GM19438 (cell line): ENCODE measurements at regions not wholly inside any gene's neighbourhood (a gene's known extent, or its start where the extent isn't known, plus 50 kb on each side); places are given as distances from the start of the nearest gene placed in this dataset.

Source experiments
- ATAC-seq: cut with Tn5 transposase; IDR thresholded peaks from one replicate; pipeline ENCODE4 v1.9.1; 2021; ENCODE audit warnings: low read depth; ENCODE audit not compliant: unreplicated experiment

DNA sequence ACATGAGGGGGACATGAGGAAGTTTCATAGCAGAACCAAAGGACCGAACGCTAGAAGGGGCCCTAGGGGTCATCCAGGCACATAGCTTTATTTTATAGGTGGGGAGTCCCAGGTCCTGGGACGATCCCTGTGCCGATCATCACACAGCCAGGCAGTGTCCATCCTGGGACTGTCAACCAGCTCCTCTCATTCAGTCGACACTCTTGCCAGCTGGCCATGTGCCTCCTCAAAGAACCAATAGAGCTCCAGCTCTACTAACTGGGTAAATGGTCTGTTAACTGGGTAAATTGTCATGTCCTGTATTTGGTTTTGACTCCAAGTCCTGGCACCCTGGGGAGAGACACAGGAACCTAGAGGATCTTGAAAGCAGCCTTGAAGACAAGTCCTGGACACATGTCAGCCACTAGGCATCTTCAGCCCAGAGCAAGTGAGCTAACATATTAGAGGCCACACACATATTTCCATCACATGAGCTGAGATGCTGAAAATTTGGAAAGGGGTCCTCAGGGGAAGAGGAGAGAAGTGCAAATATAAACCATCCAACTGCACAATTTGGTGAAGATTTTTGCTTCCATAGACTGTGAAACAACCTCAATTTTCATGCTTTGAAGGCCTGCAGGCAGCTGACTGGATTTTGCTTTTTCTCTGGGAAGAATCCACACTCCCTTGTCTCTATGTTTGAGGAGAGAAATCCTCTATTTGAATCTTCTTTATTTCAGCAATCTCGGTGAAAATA lies 361.1 kb upstream of the SLC14A2 start:
- no peak for ATAC-seq

DNA sequence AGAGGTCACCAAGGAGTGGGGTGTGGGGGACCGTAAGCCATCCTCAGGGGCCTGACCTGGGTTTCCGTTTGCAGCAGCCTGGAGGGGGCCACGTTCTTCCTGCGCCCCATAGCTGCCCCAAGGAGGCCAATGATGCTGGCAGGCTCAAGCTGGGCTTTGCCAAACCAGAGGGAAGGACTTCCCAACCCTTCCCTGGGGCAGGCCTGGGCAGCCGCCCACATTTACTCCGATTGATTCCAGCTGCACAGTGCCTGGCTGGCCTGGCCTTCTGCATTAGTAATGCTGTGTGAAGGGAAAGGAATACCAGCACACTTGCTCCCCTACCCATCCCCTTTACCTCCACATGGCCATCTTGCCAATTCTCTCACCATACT lies 360.6 kb upstream of the SLC14A2 start:
- no peak for ATAC-seq

DNA sequence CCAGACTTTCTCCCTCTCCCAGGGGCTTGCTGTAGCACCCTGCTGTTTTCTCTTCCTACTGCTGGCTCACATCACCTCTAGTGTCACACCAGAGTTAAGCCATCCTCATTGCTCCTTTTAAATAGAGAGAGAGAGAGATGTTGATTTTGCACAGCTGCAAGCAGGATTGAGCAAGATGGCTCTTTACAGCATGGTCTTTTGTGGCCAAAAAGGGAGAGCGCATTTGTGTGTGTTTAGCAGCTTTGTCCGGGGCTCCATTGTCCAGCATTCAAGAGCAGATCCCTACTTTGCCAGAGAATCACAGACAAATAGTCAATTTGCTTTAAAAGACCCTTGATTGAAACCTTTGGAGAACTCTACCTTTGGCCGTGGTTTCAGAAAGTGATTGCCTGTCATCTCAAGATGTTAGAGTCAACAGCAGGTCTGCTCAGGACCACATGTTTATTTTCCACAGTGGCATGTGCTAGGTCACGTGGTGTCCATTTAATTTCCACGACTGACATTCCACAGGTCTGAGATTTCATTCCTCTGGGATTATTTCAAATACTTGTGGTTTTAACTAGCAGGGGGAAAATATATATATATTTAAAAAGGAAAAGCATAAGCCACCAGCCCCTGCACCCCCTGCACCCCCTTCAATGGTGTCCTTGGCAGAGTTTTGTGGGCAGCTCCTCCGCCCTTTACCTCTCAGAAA lies 359.9 kb upstream of the SLC14A2 start:
- ATAC-seq = no peak

DNA sequence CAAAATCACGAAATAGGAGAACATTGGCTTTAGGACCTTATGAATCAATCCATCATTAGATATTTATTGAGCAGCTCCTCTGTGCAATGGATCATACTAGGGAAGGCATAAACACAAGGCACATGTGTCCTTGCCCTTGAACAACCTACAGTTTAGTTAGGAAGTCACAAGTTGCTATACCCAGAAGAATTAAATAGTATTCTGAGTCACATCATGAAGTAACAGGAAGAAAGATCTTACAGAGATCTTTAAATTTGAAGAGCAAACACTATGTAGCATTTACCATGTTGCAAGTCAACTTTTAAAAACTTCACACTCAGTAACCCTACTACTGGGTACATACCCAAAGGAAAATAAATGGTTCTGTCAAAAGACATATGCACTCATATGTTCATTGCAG lies 355.2 kb upstream of the SLC14A2 start:
- no peak for ATAC-seq

DNA sequence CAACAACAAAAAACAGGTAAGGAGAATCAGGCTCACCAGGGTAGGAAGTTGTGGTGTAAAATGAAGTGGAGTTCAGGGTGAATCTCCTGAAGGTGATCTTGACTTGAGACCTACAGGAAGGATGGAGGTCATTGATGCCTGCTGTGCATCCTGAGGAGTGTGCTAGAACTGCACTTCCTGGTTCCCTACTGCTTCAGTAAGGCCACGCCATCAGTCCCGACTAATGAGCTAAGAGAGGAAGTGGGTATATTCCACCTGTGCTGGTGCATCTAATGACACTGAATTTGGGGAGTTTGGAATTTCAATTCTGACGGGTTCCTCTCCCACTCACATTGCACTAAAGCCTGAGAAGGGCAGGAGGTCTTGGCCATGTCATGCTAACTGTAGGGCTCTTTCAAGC lies 349.3 kb upstream of the SLC14A2 start:
- no peak for ATAC-seq

DNA sequence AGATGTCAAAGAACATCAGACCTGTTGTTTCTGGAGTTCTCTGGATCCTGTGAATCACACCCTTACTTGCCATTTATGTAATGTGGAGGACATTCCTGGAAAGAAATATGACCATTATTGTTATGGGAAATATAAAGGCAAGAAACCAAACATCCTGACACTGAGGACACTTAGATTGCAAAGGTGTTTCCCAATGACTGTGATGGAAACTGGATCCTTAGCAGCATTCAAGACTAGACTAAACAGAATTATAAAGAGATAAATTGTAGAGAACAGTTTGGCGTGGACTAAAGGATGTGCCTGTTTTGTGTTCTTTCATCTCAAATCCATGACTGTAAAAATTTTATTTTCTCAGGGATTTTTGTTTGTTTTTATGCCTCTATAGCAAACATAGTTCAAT lies 347.7 kb upstream of the SLC14A2 start:
- no peak for ATAC-seq

DNA sequence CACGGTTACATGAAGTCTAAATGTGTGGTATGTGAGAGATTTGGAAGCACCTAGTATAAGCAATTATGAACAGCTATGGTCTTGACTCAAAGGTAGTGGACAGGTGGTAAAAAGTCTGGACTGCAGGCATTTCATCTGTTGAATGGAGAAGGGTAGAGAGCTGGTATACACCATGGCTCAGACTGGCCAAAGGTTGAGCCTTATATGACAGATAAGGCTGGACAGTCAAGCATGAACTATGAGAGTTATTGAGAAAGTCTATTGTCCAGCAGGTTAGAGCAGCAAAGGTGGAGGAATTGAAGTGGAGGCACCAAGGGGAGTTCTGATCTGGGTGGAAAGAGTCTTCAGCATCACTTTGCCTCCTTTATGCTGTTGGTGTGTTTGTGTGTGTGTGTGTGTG lies 346.7 kb upstream of the SLC14A2 start:
- no peak for ATAC-seq

DNA sequence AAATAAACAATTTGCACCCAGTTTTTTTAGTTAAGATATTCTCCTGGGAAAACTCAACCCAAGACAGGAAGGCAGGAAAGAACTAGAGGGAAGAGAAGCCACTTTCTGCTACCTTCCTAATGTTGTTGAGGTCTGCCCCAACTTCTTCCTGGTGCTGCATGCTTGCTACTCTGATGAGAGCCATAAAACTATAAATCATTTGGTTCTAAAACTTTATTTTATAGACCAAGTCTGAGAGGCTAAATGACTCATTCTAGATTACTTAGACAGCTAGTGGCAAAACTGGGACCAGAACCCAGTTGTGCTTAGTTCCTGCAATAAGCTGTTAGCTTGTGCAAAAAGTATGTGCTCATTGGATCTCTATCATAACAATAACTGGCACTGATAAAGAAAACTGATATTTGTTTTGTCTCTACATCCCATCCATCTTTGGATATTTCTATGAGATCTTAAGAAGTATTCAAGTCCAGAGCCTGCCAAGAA lies 344.9 kb upstream of the SLC14A2 start:
- no peak for ATAC-seq

DNA sequence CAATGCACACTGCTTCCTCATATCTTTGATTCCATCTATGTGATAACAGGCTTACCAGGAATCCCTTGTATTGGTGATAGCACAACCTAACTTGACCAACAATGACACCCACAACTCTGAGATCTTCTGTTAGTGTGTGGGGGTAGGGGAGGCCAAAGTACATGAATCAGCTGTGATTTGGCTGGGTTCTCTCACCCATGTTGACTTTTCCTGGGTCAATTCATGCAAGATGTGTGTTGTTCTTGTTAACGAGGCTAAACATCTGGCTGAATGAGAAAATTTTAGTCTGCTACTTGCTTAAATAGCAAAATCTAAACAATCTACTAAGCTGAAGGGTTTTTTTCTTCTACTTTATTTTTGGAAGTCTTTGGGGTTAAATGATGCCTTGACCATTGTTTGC lies 341.2 kb upstream of the SLC14A2 start:
- no peak for ATAC-seq

DNA sequence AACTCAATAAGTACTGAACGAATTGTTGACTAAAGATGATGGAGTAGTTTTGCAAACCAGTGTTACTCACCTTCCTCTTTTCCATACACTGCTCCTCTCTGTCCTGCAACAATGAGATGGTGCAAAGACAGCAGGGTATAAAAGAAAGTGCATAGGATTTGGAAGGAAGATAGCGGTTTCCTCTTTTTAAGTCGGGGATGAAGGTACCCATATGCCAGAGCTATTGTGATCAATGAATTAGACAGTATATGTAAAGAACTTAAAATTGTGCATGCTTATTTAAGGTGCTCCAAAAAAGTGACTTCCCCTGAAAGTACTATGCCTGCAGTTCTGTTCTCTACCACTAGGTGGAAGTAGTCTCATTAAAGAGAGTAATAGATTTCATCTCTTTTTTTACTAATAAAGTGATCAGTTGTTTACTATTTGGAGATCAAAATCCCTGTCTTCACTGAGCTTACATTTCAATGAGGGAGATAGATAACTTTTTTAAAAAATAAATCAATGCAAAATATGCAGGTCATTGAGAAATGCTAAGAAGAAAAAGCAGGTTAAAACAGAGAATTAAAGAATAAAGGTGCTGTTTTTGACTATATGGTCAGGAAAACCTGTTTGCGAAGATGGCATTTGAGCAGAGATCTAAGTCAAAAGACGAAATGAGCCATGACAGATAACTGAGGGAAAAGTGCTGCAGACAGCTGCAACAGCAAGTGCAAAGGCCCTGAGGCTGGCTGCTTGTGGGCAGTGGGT lies 339.7 kb upstream of the SLC14A2 start:
- no peak for ATAC-seq

DNA sequence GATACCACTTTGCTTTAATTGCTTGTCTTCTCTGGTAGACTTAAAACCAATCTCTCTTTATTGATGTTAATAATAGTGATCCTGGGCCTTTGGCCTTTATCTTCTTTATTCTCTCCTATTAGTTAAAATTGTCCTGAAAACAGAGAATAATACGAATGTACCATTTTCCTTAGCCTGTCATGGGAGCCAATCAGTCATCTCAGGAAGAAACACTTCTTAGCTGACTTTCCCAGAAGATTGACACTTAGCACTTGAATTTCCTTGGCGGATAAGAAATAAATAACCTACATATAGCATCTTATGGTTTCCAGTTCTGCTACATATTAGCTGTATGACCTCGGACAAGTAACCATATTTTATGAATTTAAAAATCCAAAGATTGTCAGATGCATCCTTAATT lies 338.4 kb upstream of the SLC14A2 start:
- ATAC-seq = no peak

DNA sequence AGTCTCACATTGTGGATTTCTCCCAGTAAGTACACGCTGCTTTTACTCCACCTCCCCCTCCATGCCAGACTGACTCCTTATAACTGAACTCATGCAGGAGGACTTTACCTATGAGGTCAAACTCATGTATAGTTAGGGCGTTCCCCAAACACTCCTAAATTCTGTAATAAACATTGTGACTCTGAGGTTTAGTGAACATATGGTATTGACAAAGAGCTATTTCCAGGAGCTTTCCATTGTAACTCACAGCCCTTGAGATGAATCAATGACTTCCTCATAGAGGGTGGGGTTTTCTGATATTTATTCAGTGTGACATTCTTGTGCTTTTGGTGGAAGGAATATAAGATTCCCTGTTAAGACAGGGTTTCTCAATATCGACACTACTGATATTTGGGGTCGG lies 337.4 kb upstream of the SLC14A2 start:
- ATAC-seq = no peak

DNA sequence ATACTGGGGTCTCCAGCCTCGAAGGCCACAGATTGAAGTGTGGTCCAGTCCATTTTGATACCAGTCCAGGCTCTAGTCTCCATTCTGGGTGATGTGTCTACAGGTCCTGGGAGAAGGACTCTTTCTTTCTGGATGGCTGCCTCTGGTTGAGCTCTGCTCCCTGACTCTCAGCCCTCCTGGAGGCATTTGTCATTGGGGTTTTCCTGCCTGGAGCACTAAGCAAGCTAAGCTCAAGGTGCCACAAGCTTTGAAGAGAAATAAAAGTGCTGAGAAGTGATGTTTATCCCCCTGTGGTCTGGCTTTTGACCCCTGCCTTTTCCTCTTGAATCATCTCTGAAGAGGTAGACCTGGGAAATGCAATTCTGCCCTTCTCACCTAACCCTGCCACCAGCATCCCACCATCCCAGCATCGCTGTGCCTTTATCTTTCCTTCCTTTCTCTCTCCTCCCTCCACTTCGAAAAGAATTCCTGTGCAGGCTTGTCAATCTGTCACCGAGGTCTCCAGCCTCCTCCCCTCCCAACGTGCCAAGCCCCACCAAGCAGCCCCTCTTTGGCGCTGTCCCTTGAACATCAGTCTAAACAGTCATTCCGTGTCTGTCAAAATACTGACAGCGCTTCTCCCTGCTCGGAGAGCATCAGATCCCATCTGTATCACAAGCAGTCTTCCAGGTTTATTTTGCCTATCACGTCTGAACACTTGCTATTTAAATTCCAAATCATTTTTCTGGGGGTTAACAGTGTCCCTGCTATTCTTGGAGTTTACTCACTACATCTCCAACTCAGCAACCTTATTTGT lies 334.6 kb upstream of the SLC14A2 start:
- ATAC-seq = no peak

DNA sequence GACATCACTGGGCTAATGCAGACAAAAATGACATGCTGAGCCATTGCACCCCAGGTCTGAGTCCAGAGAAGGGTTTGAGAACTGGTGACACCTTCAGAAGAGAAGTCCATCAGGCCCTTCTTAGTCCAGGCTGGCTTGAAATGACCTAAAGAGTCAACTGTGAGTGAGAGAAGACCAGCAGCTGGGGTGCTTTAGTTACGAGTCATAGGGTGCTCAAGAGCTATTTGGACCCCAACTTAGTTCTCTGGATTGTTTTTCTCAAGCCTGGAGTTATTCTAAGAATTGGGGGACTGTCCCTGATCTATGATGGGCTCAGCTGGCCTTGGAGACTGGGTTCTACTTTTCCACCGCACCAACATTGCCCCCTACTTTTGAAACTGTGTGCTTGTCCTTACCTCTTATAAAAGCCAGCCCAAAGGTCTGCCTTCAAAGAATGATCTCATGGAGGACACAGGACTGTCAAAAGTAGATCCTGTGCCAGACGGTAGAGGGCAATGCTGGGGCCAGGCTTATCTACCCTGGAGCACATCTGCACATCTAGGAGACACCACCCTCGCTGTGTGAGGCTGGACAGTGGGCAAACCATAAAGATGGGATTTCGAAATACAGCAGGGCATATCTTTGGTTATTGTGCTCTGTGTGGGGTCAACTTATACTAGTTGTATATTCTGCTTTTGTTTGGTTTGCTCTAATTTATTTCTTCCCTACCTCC lies 333.0 kb upstream of the SLC14A2 start:
- ATAC-seq = no peak

DNA sequence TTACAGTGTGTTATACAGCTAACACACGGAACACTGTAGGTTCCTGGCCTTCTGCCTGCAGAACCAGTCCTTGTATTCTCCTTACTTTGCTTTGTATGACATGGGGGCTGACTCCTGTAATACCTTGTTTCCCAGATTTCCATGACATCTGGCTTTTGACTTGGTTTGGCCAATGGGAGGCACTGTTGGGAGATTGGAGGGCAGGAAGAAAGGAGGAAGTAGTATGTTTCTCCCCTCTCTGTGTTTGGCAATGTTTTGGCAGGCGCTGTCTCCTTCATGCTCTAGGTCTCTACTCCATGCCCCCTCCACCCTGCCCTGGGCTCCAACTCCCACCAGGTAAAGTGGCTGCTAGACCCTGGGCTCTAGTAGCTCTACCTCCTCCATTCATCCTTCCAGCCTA lies 331.1 kb upstream of the SLC14A2 start:
- no peak for ATAC-seq

DNA sequence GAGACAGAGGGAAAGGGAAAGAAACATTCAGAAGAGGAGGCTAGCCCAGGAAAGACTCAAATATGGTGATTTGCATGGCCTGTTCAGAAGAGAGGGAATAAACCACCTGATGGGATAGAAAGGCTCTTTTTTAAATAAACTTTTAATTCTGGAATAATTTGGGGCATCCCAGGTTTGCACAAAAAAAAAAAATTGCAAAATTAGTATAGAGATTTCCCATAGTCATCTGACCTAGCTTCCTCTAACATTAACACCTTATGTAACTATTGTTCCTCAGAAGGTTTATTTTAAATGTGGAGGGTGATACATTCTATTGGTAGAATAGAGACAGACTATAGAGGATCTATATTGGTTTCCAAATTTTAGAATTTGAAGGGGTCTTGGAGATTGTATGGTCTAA lies 330.4 kb upstream of the SLC14A2 start:
- no peak for ATAC-seq

DNA sequence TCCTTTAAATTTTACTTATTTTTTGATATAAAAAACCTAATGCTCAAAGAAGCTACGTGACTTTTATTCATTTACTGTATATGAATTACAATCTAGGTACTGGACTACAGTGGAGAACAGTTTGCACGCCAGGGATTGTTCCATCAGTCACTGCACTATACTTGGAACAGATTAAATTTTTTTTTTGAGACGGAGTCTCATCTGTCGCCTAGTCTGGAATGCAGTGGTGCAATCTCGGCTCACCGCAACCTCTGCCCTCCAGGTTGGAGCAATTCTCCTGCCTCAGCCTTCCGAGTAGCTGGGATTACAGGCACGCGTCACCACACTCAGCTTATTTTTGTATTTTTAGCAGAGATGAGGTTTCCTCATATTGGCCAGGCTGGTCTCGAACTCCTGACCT lies 330.0 kb upstream of the SLC14A2 start:
- no peak for ATAC-seq

DNA sequence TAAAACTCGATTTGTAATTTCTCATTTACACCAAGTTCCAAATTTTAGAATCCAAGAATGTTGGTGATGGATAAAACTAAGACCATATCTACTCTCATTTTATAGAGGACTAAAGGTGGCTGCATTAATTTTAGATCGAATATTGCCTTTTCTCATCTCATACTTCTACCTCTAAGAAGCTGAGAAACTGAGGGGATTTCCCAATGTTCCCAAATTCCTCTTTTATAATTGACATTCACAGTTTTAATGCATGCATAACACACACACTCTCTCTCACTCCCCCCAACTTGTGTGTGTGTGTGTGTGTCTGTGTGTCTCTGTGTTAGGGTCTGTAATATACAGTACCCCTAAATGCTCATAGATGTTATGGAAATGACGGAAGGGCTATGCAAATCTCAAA lies 328.8 kb upstream of the SLC14A2 start:
- no peak for ATAC-seq

DNA sequence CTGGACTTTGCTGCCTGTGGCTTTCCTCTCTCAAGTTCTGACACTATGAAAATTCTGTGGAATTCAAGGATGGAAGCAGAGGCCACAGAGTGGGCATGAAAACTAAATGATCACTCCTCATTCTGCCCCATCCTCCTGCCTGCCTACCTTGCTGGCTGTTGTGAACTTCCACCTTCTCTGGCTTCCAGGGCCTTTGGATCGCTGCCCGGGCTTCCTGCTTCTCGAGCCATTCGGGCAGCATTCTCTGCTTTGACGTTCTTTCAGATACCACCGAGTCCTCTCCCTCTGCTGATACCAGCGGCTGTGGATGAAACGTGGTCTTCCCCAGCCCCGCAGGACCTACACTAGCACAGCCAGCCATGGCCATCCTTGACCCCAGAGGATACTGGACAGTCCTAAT lies 327.7 kb upstream of the SLC14A2 start:
- no peak for ATAC-seq

DNA sequence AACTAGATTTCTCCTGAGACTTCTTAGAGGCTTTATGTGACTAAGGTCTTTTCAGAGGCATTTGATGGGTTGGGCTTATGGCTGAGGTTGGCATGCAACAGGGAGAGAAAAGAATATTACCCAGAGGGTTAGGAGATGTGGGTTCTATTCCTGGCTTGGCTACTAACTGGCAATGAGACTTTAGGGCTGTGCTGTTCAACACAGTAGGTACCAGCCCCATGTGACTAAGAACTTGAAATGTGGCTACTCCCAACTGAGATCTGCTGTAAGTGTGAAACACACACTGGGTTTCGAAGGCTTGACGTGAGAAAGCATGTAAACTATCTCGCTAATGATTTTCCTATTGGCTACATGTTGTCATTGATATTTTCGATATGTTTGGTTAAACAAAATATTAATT lies 324.9 kb upstream of the SLC14A2 start:
- ATAC-seq = no peak
